Fibroblast of upper back skin (primary cell): ENCODE measurements at regions not wholly inside any gene's neighbourhood (a gene's known extent, or its start where the extent isn't known, plus 50 kb on each side); places are given as distances from the start of the nearest gene placed in this dataset.
"Not testable (repeated sequence)": the region's sequence is repeated elsewhere in the genome, so short reads cannot be mapped to it uniquely, and the experiment has no call there.

Experiments used
- DNase-seq: peaks from one replicate; pipeline ENCODE4 v3.0.0-alpha.2; 2013

DNA sequence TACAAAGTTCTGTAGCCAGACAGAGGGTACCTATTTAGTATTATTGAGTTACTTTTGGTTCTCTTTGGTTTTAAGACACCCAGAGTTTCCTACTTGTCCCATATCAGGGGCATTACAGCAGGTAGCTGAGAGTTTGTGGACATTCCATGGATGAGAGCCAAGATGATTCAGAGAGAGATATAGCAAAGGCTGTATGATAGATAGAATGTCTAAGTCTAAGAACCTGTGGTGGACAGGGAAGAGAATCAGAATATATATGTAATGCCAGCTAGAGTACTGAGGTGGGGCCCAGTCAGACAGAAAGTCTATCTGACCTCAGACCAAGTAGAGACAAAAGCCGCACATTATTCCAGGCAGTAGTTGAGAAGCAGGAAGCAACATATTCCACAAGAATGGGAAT is 471.8 kb upstream of the CHD1 start:
- DNase-seq = not testable (repeated sequence)

DNA sequence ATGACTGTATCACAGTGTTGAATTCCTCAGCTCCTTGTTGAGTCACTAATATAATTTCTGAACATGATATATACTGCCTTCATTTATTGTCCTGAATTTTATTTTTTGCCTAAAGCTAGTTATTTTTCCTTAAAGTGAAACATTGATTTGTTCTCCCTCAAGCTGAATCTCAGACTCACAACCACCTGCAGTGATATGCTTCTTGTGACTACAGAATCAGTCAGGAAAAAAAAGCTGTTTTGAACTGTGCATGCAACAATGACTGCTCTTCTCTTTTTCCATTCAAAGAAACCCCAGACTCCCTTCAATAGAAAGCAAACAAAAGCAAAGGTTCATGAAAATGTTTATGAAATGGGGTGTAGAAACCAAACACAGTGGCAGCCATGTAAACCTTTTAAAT is 470.2 kb upstream of the CHD1 start:
- DNase-seq = no peak

DNA sequence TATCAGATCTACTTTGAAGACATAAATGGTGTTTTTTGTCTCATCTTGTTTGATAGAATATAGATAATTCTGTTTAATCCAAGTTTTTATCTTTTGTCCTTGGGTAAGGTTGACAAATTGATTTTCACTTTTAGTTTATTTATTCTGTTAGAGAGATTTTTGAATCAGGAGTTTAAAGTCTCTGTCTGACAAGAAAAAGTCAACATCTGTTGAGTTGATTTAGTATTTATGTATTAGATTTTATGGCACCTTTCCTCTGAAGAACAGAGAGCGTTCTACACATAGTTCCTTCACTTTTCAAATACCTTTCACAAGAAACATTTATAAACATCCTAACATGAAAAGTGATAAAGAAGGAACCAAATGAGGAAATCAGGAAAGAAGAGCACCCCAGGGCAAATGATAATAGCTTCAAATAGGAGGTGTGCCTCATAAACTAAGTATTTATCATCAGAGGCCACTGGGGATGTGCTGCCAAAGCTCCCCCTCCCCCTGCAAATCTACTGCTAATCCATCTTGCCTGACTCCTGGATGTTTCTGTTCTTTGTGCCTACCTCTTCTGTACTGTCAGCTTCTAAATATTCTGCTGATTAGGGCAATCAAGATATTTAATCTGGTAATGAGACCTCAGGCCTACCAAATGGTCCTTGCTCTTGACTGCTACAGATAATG is 457.7 kb upstream of the CHD1 start:
- DNase-seq = no peak

DNA sequence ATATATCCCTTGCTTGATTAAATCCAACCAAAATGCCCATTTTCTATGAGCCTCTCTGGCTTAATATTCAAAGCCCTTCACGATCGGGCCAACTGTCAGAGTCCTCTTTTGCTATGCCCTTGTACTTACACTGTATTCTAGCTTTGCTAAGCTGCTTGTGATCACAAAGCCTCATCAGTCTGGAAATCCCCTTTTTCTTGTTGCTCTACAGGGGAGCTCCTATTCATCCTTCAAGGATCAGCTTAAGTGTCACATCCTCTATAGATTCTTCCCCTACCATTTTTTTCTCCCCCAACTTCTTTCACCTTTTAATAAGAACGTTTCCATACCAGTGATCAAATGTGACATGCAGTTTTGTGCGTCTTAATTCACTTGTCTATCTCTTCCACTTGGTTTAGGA is 450.4 kb upstream of the CHD1 start:
- no peak for DNase-seq

DNA sequence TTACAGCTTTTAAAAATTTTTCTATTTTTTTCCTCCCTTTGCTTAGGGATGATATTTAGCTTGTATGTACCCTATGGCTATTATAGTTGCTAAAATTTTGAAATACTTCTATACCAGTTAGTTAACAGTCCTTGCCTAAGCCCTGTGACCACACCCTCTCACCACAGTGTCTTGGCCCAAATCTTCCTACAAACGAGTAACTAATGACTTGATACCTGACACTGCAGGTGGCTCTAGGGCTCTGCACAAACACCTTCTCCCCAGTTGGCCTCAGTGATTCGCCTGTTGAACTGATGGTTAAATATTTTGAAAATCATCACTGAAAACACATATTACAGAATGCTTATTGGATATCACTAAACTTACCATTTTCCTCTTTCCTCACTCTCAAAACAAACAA is 449.6 kb upstream of the CHD1 start:
- DNase-seq = no peak

DNA sequence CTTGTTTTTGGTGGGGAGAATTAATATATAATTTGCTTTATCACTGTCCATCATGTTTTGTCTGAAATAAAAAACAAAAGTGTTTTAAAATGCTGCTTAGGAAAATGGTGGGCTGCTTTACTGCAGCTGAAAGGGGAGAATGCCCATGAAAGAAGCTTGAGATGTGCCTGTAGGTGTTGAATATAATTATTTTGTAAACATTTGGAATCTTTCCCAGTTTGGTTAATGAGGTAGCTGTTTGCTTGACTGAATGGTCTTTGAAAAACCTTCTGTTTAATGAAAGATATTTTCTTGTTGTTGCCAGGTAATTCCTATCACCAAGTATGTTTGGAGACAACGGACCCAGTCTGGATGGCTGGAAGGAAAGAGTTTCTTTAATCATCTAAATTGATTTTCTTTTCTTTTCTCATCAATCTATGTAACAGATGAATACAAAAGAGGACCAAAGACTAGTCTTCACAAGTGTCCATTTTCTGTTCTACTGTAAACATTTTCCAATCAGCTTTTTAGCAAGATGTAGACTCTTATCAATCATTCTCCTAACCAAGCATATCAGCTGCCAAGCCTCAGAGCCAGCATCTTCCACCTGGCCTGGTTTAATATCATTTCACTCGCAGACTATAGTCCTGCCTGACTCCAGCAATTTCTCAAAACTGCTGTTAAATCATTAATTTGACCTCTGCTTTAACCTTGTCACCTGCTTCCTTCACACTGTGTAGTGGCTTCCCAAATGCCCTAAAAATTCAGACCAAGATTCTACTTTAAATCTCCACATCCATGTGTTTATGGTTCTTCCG is 441.2 kb upstream of the CHD1 start:
- no peak for DNase-seq

DNA sequence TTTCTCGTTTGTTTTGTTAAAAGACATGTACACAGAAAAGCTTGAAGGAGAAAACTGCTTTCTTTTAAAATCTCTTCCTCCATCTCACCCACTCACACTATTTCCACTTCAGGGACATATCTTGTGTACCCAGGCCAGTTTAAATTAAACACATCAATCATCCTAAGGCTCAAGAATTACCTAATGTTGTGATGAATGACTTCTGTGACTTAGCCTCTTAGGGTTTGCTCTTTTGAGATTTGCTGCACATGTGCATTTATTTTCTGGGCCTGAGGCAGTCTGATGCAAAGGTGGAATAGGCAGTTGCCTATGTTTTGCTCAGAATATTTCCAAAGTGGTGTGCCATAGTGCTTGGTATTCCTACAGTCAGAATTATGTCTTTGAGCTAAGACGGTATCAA is 439.9 kb upstream of the CHD1 start:
- no peak for DNase-seq

DNA sequence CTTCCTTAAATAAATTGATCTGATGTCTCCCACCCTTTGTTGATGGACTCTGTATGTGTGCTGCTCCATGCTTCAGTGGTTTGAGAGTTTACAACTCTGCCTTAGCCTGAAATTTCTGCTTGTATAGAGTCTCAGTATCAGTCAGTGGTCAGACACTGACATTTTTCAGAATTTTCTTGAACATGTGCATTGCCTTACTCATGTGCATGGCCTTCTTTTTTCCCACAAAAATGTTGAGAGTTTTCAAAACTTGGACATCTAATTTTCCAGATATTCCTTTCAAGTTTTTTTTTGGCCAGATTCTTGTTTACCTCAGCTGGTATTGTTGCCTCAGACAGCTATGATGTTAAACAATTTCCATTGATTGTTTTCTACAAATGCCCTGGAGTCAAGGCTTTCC is 427.1 kb upstream of the CHD1 start:
- DNase-seq = peak; percentile 1

DNA sequence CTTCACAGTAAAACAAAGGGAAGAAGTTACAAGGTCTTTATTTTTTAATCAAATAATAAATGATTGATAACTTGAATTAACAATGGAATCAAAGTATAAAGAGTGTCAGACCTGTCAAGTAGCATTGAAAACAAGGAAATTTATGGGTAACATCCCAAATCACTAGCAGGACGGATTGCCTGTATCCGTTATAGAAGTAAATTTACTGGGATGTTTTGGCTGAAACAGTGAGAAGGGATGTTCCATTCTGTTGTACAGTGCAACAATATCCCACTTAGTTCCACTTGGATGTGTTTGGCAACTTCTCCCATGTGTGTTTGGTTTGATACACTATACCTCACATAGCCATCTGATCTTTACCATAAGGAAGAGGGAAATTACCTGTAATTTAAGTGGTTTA is 421.0 kb upstream of the CHD1 start:
- no peak for DNase-seq

DNA sequence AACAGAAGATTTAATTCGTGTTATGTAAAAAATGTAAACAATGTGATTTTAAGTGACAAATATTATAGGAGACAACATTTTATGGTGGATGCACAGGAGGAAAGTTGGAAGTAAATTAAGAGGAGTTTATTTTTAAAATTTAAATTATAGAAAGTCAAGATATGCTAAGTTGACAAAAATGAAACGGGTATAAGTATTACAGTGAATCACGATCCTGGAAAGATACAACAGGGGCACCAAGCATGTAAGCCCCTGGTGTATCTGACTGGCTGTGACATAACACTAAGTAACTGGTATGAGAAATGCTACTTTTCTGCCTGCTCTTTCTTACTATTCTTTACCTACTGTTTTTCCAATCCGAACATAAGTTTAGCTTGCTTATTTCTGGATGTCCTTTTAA is 419.8 kb upstream of the CHD1 start:
- DNase-seq = no peak

DNA sequence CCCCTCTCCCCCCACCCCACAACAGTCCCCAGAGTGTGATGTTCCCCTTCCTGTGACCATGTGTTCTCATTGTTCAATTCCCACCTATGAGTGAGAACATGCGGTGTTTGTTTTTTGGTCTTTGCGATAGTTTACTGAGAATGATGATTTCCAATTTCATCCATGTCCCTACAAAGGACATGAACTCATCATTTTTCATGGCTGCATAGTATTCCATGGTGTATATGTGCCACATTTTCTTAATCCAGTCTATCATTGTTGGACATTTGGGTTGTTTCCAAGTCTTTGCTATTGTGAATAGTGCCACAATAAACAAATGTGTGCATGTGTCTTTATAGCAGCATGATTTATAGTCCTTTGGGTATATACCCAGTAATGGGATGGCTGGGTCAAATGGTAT is 411.0 kb upstream of the CHD1 start:
- DNase-seq = not testable (repeated sequence)

DNA sequence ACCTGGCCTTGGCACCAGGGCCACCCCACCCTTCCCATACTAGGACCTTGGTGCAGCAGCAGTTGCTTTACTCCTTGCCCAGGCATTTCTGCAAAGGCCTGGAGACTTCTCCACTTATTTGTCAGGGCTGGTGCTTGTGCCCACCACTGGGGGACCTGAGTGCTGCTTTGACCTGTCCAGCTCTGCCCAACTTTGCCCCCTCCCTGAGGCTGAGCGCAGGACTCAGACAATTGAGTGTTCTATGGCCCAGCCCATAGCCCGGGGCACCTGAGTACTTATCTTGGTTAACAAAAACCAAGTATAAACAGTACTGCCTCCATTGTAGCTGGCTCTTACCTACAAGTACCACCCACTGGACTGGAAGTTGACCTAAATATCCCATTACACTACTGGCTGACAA is 406.1 kb upstream of the CHD1 start:
- DNase-seq = no peak

DNA sequence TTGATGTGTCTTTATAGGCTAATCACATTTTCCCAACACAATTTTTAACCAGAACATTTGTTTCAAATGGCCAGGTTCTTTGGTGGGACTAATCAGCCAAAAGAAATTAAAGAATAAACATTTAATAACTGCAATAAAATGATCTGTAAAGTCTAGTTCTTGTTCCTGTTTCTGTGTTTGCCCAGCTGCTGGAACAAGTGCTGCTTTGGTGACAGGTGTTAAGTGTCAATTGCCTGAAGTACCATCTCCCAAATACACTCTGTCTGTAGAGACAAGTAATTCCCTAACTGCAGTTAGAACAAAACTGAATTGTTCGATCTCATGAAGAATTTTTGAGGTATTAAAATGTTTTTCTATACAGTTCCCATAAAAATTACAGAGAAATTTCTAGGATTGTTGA is 402.3 kb upstream of the CHD1 start:
- no peak for DNase-seq

DNA sequence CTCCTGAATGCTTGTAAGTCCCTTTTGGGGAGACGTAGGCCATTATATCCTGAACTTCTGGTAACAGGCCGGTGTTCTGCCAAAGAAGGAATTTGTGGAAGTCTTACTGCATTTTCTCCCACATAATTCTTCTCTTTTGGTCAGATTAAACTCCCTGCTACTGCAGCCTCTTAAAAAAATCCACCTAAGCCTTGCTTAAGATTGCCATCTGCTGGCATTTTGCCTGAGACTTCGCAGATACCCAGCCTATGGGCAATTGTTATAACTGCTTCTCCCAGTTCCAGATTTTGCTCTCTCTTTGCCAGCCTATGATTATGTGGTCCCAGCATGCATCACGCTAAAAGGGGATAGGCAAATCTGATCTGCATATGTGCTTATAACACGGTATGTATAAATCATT is 391.6 kb upstream of the CHD1 start:
- DNase-seq = no peak

DNA sequence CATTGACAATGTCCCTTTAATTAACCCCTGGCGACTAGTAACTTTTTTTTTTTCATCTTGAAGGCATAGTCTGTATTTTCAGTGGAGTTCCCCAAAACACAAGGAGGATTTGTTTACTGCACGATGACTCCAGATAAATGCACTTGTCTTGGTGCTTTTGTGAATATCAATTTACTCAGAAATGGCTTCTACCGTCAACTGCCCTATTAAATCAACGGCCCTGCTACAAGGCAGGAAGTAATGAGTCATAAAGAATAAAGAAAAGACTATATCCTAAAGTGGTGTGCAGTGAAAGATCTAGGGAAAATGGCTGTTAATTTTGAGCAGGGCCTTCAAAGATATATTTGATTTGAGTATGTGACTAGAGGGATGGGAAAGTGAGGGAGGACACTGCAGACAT is 388.3 kb upstream of the CHD1 start:
- no peak for DNase-seq

DNA sequence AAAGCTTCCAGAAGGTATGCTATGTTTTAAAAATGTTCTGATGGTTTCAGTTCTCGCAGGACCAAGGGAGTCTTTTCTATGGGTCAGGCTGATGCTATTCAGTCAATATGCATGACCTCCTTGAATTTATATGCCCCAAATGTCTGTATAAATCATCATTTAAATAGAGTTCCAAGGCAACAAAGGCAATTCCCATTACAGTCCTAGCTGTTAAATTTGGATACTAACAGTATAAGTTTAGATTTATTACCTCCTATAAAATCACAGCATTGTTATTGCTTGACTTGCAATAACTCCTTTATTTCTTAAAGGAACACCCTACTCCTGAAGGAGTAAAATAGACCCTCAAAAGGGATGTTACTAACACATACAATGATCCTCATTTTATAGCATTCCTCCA is 387.7 kb upstream of the CHD1 start:
- no peak for DNase-seq

DNA sequence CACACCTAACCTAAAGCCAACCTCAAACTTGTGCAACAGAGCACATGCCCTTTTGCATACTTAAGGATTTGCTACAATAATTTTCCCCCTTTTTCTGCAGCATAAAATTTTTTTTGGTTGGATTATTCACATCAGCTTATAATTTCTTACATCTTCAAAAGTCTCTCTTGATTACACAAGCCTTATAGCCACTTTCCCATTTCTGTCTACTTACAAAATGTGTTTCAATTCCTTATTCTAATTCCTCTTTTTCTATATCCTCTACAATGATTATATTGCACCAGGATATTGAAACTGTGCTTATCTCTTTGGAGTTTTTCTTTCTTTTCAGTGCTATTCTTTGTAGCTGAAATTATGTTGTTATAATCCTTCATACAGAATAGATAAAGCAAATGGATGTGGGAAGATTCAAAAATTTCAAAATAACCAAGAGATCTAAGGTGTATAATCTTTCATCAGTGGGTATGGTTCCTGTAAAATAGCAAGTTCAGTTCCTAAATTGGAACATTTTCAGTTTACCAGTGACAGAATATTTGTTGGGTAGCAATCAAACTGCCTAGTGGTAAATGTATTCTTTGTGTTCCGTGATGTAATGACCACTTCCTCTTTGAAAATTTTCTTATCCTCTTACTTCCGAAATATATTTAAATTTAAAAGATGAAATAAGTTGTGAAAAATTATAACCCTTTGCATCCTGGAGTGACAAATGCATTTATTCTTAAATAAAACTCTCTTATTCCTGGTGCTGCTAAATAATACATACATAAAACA is 386.8 kb upstream of the CHD1 start:
- DNase-seq = no peak

DNA sequence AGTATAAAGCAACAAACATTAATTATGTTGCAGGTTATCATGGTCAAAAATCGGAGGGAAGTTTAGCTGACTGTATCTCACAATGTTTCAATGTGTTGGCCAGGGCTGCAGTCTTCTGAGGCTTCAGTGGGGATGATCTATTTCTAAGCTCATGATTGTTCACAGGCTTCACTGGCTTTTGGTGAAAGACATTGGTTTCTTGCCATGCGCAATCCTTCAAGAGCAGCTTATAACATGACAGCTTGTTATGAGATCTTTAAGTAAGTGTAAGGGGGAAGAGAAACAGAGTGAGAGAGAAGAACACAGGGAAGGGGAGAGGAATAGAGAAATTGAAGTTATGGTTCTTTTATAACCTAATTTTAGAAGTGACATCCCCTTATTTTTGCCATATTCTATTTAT is 385.9 kb upstream of the CHD1 start:
- no peak for DNase-seq

DNA sequence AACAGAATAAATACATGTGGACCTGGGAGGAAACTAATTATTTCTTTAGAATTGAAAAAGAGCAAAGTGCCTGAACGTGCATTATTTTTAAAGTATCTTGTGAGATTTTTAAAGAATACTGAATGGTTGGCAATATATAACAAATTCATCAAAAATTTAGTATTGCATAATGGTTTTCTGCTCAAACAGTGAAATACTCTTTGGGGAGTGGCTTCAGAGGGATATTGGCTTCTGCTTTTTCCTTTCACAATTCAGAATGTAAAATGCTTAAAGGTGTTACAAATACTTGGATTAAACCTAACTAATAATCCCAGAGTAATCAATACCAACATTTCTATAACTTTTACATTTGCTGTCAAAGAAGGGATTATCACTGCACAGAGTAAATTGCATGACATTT is 379.3 kb upstream of the CHD1 start:
- DNase-seq = no peak

DNA sequence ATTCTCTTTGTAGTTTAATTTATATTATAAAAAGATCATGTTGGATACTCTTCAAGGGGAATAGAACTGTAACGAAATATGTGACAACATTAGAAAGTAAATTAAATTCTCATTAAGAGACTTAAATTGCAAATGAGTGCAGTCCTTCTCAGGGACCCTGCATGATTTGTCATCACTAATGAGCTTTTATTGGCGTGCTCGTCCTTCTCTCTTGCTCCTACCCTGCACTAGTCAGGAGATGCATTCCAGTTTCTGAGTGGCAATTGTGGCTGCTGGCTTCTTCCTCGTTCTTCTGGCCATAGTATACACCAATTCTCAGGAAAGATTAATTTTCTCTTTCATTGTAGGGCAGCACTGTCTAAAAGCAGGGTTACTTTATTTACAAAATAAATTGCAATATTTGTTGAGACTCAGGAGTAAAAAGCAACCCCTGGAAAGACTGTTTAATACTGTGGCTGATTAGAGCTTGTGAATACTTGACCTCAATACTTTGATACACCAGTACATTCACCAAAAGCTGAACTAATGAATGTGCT is 376.3 kb upstream of the CHD1 start:
- no peak for DNase-seq

DNA sequence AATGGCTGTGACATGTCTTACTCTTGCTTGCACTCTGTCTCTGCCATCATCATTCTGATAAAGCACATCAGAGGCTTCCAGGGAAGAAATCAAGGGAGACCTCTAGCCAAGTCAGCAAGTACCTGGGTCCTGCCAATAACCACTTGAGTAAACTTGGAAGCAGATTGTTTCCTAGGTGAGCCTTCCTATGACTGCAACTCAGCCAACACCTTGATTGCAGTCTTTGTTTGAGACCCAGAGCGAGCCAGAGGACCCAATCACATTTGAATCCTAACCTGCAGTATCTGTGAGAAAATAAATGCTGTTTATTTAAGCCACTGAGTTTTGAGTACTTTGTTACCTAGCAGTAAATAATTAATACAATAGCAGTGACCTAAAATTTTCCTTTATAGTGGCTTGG is 356.8 kb upstream of the CHD1 start:
- no peak for DNase-seq

DNA sequence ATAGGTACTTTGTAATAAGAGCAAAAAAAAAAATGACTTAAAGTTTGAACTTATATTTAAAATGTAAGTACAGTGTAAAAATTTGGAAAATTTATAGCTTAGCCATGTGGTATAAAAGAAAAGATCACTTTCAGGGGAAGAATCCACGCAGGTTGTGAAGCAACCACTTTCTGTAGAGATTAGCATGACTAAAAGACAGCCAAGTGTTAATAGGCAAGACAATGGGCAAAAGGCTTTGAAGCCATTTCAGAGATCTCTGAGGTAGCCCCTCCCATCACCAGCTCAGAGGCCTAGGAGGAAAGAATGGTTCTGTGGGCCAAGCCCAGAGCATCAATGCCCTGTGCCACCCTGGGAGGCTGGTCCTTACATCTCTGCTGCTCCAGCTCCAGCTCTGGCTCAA is 346.3 kb upstream of the CHD1 start:
- no peak for DNase-seq

DNA sequence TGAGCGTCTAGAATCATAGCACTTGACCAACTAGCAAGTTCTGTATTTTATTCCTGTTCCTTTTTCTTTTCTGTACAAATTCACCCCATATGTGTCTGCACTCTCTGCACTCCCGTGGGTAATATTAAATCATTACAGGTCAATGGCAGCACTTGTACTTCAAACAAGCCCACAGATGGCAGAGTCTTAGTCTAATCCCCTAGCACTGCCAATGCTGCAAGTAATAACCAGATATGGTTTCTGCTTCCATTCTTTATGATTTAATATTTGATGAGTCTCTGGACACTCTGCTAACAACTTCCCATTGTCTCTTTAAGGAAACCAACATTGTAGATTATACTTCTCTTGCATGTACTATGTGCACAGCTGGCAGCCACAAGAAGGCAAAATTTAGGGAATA is 343.8 kb upstream of the CHD1 start:
- DNase-seq = no peak

DNA sequence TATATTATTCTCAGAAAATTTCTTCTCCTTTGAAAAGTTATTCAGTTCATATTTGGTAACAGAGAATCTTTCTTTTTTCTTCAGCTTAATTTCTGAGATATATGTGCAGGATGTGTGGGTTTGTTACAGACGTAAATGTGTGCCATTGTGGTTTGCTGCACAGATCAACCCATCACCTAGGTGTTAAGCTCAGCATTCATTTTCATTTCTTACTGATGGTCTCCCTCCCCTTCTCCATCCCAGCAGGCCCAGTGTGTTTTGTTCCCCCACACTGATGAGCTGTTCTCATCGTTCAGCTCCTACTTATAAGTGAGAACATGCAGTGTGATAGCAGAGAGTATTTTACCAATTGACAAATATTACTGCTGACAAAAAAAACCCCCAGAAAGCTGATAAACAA is 330.0 kb upstream of the CHD1 start:
- no peak for DNase-seq
